Lower leg skin (tissue), 4 donors: ENCODE measurements at regions not wholly inside any gene's neighbourhood (a gene's known extent, or its start where the extent isn't known, plus 50 kb on each side); places are given as distances from the start of the nearest gene placed in this dataset.

Source experiments
- DNase-seq, 2 donors: peaks; one replicate each; pipeline ENCODE4 v3.0.0-alpha.2; 2019; ENCODE audit warnings: low spot score in 2 of 2
- H3K4me3 ChIP-seq: fragments of 200-600 bp; sonication (generic); 2 replicates; pipeline ENCODE4 v1.5.1; 2017; ENCODE audit warnings: mild to moderate bottlenecking, low read depth; ENCODE audit not compliant: poor library complexity, severe bottlenecking
- CTCF ChIP-seq, 3 donors: fragments of 450-650 bp; IDR thresholded peaks; one replicate each; pipeline ENCODE4 v1.5.1; 2016; ENCODE audit warnings: antibody characterized with exemption in 3 of 3, mild to moderate bottlenecking in 3 of 3, moderate library complexity in 2 of 3
- POLR2A ChIP-seq, 2 donors: fragments of 450-650 bp; IDR thresholded peaks; one replicate each; pipeline ENCODE4 v1.6.1; 2016 to 2017; ENCODE audit warnings: antibody characterized with exemption in 2 of 2, mild to moderate bottlenecking in 1 of 2, moderate library complexity in 1 of 2
- WGBS, 2 donors: methylation state at CpG; one replicate each; pipeline ENCODE4 v1.1.5; 2018; 5-methylcytosine and 5-hydroxymethylcytosine counted together
- intact Hi-C: fragments of 100-400 bp; cut with DNase I; formaldehyde crosslinking; loops from one replicate; pipeline ENCODE4 v1.15.0; 2023; ENCODE audit warnings: low total_unique reads

DNA sequence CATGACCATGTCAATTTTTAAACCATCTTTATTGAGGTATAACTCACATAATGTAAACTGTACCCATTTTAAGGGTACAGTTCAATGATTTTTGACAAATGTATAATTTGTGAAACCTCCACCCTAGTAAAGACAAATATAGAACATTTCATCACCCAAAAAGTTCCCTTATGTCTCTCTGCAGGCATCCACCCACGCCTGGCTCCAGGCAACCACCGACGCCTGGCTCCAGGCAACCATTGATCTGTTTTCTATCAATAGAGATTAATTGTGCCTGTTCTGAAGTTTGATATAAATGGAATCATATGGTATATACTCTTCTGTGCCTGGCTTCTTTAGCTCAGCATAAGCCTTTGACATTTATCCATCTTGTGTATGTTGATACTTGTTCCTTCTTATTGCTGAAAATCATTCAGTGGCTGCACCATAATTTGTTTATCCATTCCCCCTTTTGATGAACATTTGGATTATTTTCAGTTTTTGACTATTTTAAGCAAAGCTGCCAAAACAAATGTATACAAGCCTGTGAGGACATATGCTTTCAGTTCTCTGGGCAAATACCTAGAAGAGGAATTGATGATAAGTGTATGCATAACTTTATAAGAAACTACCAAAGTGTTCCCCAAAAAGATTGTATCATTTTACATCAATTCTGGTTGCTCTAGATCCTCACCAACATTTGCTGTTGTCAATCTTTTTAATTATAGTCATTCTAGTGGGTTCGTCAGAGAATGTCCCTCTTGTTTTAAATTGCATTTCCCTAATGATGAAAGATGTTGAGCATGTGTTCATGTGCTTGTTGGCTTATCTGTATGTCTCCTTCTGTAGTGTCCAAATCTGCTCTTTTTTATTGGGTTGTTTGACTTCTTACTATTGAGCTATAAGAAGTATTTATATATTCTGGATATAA, 55.7 kb upstream of the HECTD2 start:
- no peak for DNase-seq
- WGBS, 2 donors = 67 to 69% methylated on average over 4 of the region's 4 CpGs
- H3K4me3 ChIP-seq = no peak overlapping the region
- intact Hi-C loops = no loop called here
- TF ChIP-seq CTCF (IDR thresholded peaks at IDR 0.05) = no peak
- TF ChIP-seq POLR2A (IDR thresholded peaks at IDR 0.05) = no peak

GRCh38 chr10:91355998-91356397, 54.1 kb upstream of the HECTD2 start:
- DNase-seq = no peak
- intact Hi-C loops = no loop called here
- no peak overlapping the region for H3K4me3 ChIP-seq
- TF ChIP-seq CTCF (IDR thresholded peaks at IDR 0.05) (no peak), POLR2A (IDR thresholded peaks at IDR 0.05) (no peak)
- WGBS, 2 donors = 87 to 90% methylated on average over 3 of the region's 3 CpGs

- TF ChIP-seq POLR2A (IDR thresholded peaks at IDR 0.05) = no peak
- TF ChIP-seq CTCF (IDR thresholded peaks at IDR 0.05) = no peak
- no peak overlapping the region for H3K4me3 ChIP-seq
- WGBS, 2 donors = 78 to 81% methylated on average over 3 of the region's 3 CpGs
- no peak for DNase-seq
- intact Hi-C loops = no loop called here
Measured at GRCh38 chr10:91357497-91357896, 52.6 kb upstream of the HECTD2 start.
